GM19025 (cell line): ENCODE measurements at regions not wholly inside any gene's neighbourhood (a gene's known extent, or its start where the extent isn't known, plus 50 kb on each side); places are given as distances from the start of the nearest gene placed in this dataset.

Experiments
- ATAC-seq: cut with Tn5 transposase; IDR thresholded peaks from one replicate; pipeline ENCODE4 v1.9.1; 2021; ENCODE audit warnings: mild to moderate bottlenecking, low read depth, moderate library complexity; ENCODE audit not compliant: unreplicated experiment

DNA sequence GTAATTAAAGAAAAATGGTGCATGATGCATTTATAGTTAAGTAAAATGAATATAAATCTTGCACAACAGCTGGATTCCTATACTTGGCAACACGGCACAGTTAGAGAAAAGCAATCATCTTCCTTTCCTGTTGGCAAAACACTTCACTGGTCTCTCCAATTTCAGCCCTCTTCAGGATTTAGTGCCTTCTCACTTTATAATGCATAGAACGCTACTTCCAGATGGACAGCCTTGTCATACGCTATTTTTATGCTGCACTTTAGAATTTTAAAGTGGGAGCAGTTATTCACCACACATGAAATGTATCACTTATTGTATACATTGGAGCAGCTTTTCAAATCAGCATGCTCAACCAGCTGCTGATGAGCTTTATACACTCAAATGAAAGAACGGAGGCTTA is 194.4 kb upstream of the GBE1 start:
- ATAC-seq, result no peak

DNA sequence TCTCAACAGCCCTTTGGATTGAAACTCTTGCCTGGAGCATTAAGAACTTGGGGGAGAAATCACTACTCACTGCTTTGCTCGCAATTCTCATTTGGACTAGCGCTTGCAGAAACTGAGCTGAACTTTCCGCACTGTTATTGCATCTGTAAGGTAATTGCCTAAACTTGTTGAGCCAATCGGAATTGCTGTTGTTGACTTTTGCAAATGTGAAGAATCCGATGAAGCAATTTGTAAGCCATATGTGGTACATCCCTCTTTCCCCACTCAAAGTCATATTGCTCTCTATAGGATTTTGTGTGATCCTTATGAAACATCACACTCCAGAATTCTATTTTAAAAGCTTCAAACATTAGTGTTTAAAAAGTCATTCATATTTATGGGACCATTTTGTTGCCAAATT is 191.7 kb upstream of the GBE1 start:
- no peak for ATAC-seq

DNA sequence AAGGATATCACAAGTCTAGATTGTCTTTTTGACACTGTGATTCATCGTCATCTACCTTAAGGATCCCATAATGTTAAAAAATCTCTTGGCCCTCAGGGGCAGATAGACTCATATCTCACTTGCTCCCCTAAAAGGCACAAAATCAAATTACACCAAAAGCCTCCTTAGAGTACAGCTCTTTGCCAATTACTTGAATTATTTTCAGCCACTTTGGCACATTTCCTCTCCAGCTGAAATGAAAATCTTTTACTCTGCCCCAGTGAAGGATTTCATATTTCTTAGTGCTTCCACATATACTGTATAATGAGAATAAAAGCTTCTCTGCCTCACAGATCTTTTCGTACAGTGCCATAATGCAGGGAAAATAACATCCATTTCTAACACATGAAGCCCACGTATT is 190.7 kb upstream of the GBE1 start:
- no peak for ATAC-seq

DNA sequence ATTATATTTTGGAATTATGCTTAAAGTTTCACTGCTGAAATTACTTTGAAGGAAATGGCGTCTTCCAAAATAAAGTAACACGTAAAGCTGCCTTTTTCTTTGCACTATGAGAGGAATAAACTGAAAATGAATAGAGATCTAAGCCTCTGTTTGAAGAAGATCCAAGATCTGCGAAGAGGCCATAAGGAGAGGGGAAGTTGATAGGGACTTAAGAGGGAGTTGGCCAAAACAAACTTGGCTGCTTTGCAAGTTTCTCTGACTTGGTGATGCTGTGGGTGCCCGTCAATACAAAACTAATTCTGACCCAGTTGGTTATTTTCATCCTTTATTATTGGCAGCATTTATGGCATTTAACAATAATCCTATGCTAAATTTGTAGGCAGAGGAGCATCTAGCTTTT is 190.2 kb upstream of the GBE1 start:
- no peak for ATAC-seq

DNA sequence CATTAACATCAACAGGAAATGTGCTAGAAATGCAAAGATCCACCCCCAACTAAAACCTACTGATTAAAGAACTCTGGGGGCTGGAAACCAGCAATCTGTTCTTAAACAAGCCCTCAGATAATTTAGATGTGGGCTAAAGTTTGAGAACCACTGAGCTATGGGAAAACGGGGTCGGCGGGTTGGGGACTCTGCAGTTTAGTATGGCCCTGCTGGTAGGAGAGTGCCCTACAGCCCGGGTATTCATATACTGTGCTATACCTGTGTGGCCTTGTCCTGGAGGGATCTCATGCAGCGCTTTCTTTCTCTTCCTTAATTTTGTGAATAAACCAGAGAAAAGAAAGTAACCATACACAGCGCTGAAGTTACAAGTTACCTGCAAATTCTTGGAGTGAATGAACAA is 189.7 kb upstream of the GBE1 start:
- no peak for ATAC-seq

DNA sequence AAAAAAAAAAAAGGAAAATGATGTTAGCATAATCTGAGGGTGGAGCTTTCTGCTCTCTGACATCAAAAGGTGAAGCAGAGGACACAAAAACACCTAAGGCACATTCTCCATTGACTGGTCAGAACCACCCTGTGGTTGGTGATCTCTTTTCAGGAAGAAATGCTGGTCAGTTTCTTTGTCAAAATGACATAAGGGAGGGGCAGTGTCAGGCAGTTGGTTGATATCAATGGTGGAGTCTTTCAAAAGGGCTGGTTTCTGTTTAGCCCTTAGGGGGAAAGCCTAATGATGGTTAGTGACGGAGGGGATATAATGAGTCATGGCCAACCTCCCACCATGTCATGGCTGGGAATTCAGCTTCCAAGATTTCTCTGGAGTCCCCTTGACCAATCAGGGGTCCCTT is 185.9 kb upstream of the GBE1 start:
- no peak for ATAC-seq

DNA sequence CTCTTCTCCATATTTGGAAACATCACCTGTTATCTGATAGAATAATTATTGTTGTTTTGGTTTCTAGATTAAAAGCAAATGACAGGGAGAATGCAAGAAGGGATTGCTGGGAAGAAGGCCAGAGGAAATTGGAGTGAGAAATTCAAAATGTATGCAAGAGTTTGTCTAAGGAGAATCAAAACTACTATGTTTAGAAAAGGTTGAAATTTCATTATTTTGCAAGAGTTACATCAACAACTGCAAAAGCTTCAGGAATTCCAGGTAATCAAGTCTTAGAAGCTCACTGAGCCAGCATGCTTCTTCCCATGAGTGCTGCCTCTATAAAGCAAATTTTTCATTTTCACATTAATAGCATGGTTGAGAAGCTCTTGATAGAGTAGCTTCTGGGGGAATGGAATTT is 177.2 kb upstream of the GBE1 start:
- no peak for ATAC-seq

GRCh38 chr3:81936817-81937216 is 175.4 kb upstream of the GBE1 start:
- ATAC-seq, result no peak

GRCh38 chr3:81932681-81933080 is 171.2 kb upstream of the GBE1 start:
- no peak for ATAC-seq

- no peak for ATAC-seq
Observed at GRCh38 chr3:81931265-81932251, 170.1 kb upstream of the GBE1 start.

- no peak for ATAC-seq
Observed at GRCh38 chr3:81929697-81930096, 168.3 kb upstream of the GBE1 start.

- ATAC-seq, result no peak
Observed at GRCh38 chr3:81927811-81928210, 166.4 kb upstream of the GBE1 start.

- ATAC-seq, result no peak
Observed at GRCh38 chr3:81925385-81925784, 163.9 kb upstream of the GBE1 start.

GRCh38 chr3:81923038-81923437 is 161.6 kb upstream of the GBE1 start:
- no peak for ATAC-seq

GRCh38 chr3:81922404-81922803 is 161.0 kb upstream of the GBE1 start:
- no peak for ATAC-seq

DNA sequence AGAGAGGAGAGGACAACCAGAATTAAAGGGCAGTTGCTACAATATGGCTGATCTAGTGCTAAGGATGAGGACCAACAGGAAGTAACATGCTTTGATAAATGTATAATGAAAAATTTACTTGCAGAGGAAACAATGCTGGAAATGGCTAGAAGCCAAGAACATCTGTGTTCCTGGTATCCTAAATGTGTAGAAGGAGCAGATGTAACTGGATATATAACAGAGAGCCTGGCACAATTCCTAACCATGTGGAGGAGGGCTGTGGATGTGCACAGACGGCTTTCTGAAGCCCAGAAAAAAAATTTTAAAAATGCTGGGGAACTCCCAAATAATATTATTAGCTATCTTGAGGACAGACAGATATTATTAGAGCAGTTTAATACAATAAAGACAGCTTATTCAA is 159.4 kb upstream of the GBE1 start:
- ATAC-seq, result no peak

- ATAC-seq, result no peak
Observed at GRCh38 chr3:81916890-81917289, 155.4 kb upstream of the GBE1 start.

DNA sequence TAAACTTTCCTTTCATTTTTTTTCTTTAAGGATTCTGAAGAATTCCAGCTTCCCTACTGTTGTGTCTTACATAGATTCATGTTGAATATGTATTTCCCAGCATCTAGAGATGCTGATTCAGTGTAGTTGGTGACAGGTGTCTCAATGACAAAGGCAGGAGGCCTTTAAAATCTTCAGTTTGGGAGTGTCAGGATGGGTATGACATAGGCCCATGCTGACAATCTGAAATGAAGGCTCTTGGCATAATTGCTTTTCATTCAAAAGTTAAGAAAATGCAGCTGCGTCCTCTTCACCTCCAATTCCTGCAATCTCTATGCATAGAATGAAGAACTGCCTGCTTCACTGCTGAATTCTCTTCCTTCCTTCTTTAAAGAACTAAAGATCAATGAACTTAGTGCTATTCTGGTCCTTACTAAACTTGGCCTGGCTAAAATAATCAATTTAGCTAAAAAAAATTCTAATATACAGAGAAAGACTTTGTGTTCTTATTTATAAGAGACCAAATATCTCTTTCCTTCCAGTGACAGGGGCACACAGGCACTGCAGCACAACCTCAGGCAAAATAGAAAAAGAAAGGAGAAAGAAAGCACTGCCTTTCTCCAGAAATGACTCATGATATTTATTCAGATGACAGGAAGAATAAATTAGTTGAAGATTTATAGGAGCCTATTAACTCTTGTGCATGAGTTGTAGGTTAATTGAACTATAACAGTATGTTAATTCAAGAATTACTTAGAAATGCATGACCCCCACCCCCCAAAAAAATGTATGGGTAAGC is 152.6 kb upstream of the GBE1 start:
- ATAC-seq, result no peak

DNA sequence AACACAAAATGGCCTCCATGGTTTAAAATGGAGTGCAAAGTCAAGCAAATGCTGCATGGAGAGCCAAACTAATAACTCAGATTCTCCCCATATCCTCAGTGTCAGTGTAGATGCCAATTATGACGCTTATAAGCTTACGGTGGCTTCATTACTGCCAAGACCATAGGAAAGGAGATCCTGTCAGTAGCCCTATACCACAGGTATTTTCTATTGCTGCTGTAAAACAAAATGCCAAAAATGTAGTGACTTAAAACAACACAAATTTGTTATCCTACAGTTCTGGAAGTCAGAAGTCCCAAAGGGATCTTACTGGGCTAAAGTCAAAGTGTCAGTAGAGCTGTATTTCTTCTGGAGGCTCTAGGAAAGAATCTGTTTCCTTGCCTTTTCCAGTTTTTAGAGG is 149.8 kb upstream of the GBE1 start:
- ATAC-seq, result no peak

DNA sequence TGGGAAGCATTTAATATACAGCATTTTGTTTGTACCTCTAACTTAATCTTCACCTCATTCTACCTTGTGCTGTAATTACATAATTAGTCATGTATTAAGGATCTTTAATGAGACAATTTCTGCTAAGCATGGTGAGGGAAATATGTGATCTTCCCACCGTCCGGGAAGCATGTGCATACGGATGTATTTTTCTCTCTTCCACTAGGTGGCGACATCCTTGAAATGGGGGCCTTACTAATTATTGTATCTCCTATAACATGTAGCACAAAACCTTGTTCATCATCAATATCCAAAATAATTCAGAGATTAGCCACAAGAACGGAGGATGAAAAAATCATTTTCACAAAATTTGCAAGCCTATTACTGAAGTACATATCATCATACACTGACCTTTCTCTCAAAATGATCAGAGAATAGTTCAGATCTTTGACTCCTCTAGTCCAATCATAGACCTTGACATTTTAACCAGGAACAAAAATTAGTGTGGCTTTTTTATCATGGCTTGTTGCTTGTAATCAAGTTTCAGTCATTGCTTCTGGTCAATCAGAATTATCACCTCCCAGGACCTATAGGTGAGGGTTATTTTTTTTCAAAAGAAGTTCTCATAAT is 148.9 kb upstream of the GBE1 start:
- ATAC-seq, result no peak

- ATAC-seq, result no peak
Observed at GRCh38 chr3:81909796-81910195, 148.4 kb upstream of the GBE1 start.
